ENCODE measurements at regions not wholly inside any gene's neighbourhood (a gene's known extent, or its start where the extent isn't known, plus 50 kb on each side); places are given as distances from the start of the nearest gene placed in this dataset.

GRCh38 chr5:73273379-73274050 lies 100.5 kb downstream of the TMEM174 start:
- TF ChIP-seq, protein P1, sequence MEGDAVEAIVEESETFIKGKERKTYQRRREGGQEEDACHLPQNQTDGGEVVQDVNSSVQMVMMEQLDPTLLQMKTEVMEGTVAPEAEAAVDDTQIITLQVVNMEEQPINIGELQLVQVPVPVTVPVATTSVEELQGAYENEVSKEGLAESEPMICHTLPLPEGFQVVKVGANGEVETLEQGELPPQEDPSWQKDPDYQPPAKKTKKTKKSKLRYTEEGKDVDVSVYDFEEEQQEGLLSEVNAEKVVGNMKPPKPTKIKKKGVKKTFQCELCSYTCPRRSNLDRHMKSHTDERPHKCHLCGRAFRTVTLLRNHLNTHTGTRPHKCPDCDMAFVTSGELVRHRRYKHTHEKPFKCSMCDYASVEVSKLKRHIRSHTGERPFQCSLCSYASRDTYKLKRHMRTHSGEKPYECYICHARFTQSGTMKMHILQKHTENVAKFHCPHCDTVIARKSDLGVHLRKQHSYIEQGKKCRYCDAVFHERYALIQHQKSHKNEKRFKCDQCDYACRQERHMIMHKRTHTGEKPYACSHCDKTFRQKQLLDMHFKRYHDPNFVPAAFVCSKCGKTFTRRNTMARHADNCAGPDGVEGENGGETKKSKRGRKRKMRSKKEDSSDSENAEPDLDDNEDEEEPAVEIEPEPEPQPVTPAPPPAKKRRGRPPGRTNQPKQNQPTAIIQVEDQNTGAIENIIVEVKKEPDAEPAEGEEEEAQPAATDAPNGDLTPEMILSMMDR (IDR thresholded peaks at IDR 0.05; ENCODE audit: low read depth, low read length, missing control alignments): no peak
- no peak overlapping the region for H3K4me3 ChIP-seq (replicated peaks; ENCODE audit: low read depth, low read length)
- DNase-seq (ENCODE audit: extremely low read depth, low read depth): no peak

DNA sequence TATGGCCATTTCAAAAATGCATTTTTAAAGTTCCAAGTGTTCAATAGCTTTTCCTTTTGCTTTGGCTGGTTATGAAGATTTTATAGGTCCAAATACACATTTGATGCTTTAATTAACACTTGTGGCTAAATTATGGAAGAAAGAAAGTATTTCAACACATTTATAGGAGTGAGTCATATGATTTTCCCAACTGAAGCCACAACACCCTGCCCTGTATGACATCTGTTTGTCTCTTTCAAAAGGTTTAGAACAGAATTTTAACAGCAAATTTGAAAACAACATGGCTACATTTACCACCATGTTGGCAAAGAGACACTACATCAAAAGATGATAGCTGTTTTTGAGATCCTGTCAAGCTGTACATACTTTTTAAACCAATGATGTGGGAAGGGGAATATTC lies 99.4 kb downstream of the TMEM174 start:
- no peak overlapping the region for H3K4me3 ChIP-seq (replicated peaks; ENCODE audit: low read depth, low read length)
- TF ChIP-seq, protein P1 (IDR thresholded peaks at IDR 0.05; ENCODE audit: low read depth, low read length, missing control alignments): no peak
- DNase-seq (ENCODE audit: extremely low read depth, low read depth): no peak

DNA sequence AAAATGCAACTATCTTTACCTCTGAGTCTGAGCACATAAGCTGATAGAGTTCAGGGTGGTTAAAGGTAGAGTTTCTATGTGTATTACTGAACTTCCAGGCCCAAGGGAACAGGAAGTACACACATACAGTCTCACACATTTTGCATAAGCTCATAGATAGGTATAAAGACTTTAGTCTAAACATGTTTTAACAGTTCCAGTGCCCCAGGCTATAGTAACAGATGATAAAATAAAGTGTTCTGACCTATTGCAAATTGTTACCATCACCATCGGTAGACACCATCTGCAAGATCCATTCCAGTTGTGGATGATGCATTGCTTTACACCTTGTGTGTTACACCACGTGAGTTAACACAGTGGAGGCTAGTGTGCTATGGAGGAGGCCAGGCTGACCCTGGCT lies 95.8 kb downstream of the TMEM174 start:
- no peak overlapping the region for H3K4me3 ChIP-seq (replicated peaks; ENCODE audit: low read depth, low read length)
- DNase-seq (ENCODE audit: extremely low read depth, low read depth): no peak
- TF ChIP-seq, protein P1 (IDR thresholded peaks at IDR 0.05; ENCODE audit: low read depth, low read length, missing control alignments): no peak

DNA sequence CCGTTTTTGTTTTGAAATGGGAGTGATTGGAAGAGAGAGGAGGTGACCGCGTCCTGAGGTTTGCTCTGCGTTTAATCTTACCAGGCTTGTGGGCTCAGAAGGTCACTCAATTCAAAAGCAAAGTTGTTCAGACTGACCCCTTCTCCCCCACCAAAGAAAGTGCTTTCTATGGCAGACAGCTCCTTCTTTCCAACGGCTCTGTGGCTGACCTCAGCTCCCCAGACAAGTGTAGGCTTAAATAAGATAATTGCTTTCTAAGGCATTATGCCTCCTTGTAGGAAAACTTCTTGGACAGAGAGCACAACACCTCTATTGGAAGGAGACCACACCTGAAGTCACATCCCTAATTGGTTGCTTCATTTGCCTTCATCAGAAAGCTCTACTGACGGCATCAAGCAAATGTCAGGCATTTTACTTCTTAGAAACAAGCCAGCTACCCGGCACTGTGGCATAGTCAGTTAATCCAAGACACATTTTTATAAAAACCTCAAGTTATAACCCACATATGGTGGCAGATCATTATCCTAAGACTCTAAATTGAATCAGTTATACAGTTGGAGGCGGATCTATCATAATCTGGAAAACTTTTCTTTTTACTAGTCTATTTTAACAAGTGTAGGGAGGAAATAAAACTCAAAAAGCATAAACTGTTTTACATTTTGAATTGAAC lies 94.9 kb downstream of the TMEM174 start:
- H3K4me3 ChIP-seq (replicated peaks; ENCODE audit: low read depth, low read length): no peak overlapping the region
- DNase-seq (ENCODE audit: extremely low read depth, low read depth): no peak
- TF ChIP-seq, protein P1 (IDR thresholded peaks at IDR 0.05; ENCODE audit: low read depth, low read length, missing control alignments): no peak

DNA sequence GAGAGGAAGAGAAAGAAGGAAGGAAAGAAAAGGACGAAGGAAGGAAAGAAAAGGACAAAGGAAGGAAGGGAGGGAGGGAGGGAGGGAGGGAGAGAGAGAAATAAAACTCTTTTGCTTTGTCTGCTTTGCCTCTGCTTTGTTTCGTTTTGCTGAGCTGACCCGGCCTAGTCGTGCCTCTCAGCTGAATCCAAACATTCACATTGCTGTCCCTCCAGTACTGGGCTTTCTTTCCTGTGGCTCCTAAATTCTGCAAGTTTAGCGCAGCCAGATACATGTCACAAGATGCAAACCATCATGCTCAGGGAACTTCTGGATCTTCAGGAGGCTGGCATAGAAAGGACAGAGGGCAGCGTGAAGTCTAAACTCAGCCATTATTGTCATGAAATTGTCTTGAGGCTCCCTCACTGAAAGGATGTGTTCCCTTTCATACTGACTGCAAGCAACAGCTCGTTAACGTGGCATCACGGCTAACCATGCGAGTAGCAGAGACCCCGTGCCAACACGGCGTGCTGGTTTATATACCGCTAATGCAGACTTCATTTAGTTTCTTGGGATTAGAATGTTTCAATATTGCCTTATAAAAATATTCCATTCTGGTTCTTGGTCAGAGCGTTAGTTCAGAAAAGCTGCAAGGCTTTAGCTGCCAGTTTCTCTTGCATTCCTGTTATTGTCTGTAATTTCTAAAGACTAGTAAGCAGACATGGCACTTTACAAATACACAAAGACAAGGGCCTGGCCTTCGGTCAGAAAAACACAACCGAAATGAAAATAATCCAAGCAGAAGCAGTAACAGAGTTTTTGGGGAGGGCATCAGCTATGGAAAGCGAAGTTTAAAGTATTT lies 94.2 kb downstream of the TMEM174 start:
- TF ChIP-seq, protein P1 (IDR thresholded peaks at IDR 0.05; ENCODE audit: low read depth, low read length, missing control alignments): no peak
- DNase-seq (ENCODE audit: extremely low read depth, low read depth): no peak
- H3K4me3 ChIP-seq (replicated peaks; ENCODE audit: low read depth, low read length): no peak overlapping the region

- no peak for DNase-seq (ENCODE audit: extremely low read depth, low read depth)
- TF ChIP-seq, protein P1 (IDR thresholded peaks at IDR 0.05; ENCODE audit: low read depth, low read length, missing control alignments): no peak
- H3K4me3 ChIP-seq (replicated peaks; ENCODE audit: low read depth, low read length): no peak overlapping the region
These were observed 93.3 kb downstream of the TMEM174 start for GRCh38 chr5:73266176-73266738.
